Myocyte (in vitro differentiated cells): ENCODE measurements at regions not wholly inside any gene's neighbourhood (a gene's known extent, or its start where the extent isn't known, plus 50 kb on each side); places are given as distances from the start of the nearest gene placed in this dataset.
"Not testable (repeated sequence)": the region's sequence is repeated elsewhere in the genome, so short reads cannot be mapped to it uniquely, and the experiment has no call there.

ENCODE experiments used
- DNase-seq: peaks from one replicate; pipeline ENCODE4 v3.0.0-alpha.2; 2012; ENCODE audit warnings: low read depth

GRCh38 chr4:15336410-15337167 lies 91.2 kb upstream of the C1QTNF7 start:
- peak; percentile 44 for DNase-seq

- not testable (repeated sequence) for DNase-seq
Observed at GRCh38 chr4:15337168-15337657, 90.6 kb upstream of the C1QTNF7 start.

- DNase-seq, result no peak
Observed at GRCh38 chr4:15339737-15340136, 88.1 kb upstream of the C1QTNF7 start.

GRCh38 chr4:15340332-15340731 lies 87.5 kb upstream of the C1QTNF7 start:
- DNase-seq, result no peak

- DNase-seq, result no peak
Observed at GRCh38 chr4:15340902-15341732, 86.7 kb upstream of the C1QTNF7 start.

- DNase-seq, result no peak
Observed at GRCh38 chr4:15341733-15342300, 86.0 kb upstream of the C1QTNF7 start.

GRCh38 chr4:15343000-15343399 lies 84.8 kb upstream of the C1QTNF7 start:
- no peak for DNase-seq

- DNase-seq, result peak; percentile 9
Observed at GRCh38 chr4:15343581-15343980, 84.3 kb upstream of the C1QTNF7 start.

- DNase-seq, result peak; percentile 56
Observed at GRCh38 chr4:15344041-15344440, 83.8 kb upstream of the C1QTNF7 start.

- no peak for DNase-seq
Observed at GRCh38 chr4:15345134-15345533, 82.7 kb upstream of the C1QTNF7 start.

GRCh38 chr4:15348236-15348635 lies 79.6 kb upstream of the C1QTNF7 start:
- DNase-seq, result no peak

- no peak for DNase-seq
Observed at GRCh38 chr4:15348695-15349094, 79.1 kb upstream of the C1QTNF7 start.

- peak; percentile 7 for DNase-seq
Observed at GRCh38 chr4:15349531-15349935, 78.3 kb upstream of the C1QTNF7 start.

GRCh38 chr4:15349965-15350364 lies 77.9 kb upstream of the C1QTNF7 start:
- DNase-seq, result no peak

- DNase-seq, result no peak
Observed at GRCh38 chr4:15352524-15352923, 75.3 kb upstream of the C1QTNF7 start.

- DNase-seq, result no peak
Observed at GRCh38 chr4:15353207-15353606, 74.6 kb upstream of the C1QTNF7 start.

- DNase-seq, result no peak
Observed at GRCh38 chr4:15354371-15355297, 73.2 kb upstream of the C1QTNF7 start.

- peak; percentile 23 for DNase-seq
Observed at GRCh38 chr4:15361529-15361928, 66.3 kb upstream of the C1QTNF7 start.

GRCh38 chr4:15362541-15362940 lies 65.3 kb upstream of the C1QTNF7 start:
- DNase-seq, result no peak

- no peak for DNase-seq
Observed at GRCh38 chr4:15364183-15364582, 63.6 kb upstream of the C1QTNF7 start.

GRCh38 chr4:15365641-15366040 lies 62.2 kb upstream of the C1QTNF7 start:
- no peak for DNase-seq
